Upper lobe of left lung (tissue), 6 donors: ENCODE measurements at regions not wholly inside any gene's neighbourhood (a gene's known extent, or its start where the extent isn't known, plus 50 kb on each side); places are given as distances from the start of the nearest gene placed in this dataset.
A peak's percentile ranks its signal among the peaks of the same experiment; 100 is the strongest.

Source experiments
- ATAC-seq, 2 donors: fragments of 200-7000 bp; cut with Tn5 transposase; one replicate each; pipeline ENCODE4 v1.9.1; 2022; ENCODE audit warnings: mild to moderate bottlenecking in 2 of 2, moderate library complexity in 2 of 2; ENCODE audit not compliant: low FRiP score in 2 of 2
- DNase-seq, 2 donors: peaks; one replicate each; pipeline ENCODE4 v3.0.0-alpha.2; 2019 to 2020
- H3K27ac ChIP-seq, 4 donors: fragments of 200-600 bp; sonication (generic); one replicate each; pipeline ENCODE4 v1.5.1; 2016 to 2019
- H3K27me3 ChIP-seq, 4 donors: fragments of 200-600 bp; sonication (generic); one replicate each; pipeline ENCODE4 v1.5.1; 2017 to 2019
- H3K36me3 ChIP-seq, 4 donors: fragments of 200-600 bp; sonication (generic); one replicate each; pipeline ENCODE4 v1.5.1; 2016 to 2019
- H3K4me1 ChIP-seq, 4 donors: fragments of 200-600 bp; sonication (generic); one replicate each; pipeline ENCODE4 v1.5.1; 2018 to 2019
- H3K4me3 ChIP-seq, 4 donors: fragments of 200-600 bp; sonication (generic); one replicate each; pipeline ENCODE4 v1.5.1; 2017 to 2019; ENCODE audit warnings: mild to moderate bottlenecking in 2 of 4, moderate library complexity in 1 of 4
- H3K9me3 ChIP-seq, 4 donors: fragments of 200-600 bp; sonication (generic); one replicate each; pipeline ENCODE4 v1.5.1; 2018 to 2019
- EP300 ChIP-seq, 4 donors: sonication (generic); formaldehyde crosslinking; IDR thresholded peaks; one replicate each; pipeline ENCODE4 v1.5.1; 2017; ENCODE audit warnings: antibody characterized with exemption in 4 of 4, control low read depth in 2 of 4
- POLR2A ChIP-seq, 4 donors: fragments of 450-650 bp; IDR thresholded peaks; one replicate each; pipeline ENCODE4 v1.5.1; 2016 to 2017; ENCODE audit warnings: antibody characterized with exemption in 4 of 4, mild to moderate bottlenecking in 2 of 4
- POLR2AphosphoS5 ChIP-seq, 2 donors: sonication (generic); formaldehyde crosslinking; IDR thresholded peaks; one replicate each; pipeline ENCODE4 v1.5.1; 2017; ENCODE audit warnings: antibody characterized with exemption in 2 of 2
- WGBS, 2 donors: methylation state at CpG; one replicate each; pipeline ENCODE4 v1.1.5; 2017 to 2018; 5-methylcytosine and 5-hydroxymethylcytosine counted together
- TF ChIP-seq, protein P1 (sequence below), 6 experiments: fragments of 450-650 bp in 4 of 6; fragments of 200-600 bp in 2 of 6; sonication (generic) in 2 of 6; IDR thresholded peaks; one replicate each; pipeline ENCODE4 v1.5.1; 2016 to 2019; ENCODE audit warnings: antibody characterized with exemption in 6 of 6
- donor health status: DM: no; HTN: no; CAD: no; lungs with moderate emphysema.
- donor health status: DM: no; HTN: yes; CAD: no; lungs with severe emphysema.

GRCh38 chr13:99085139-99085807, 107.4 kb upstream of the DOCK9 start:
- 20 to 25% methylated on average over 26 to 27 of the region's 27 CpGs for WGBS, 2 donors
- H3K27ac ChIP-seq, result peak overlapping the region; percentile 76 to 96 (median 90)
- peaks cover 0 to 4% (median 2%) of the 10 kb centered on the region in 4 donors for H3K27me3 ChIP-seq

GRCh38 chr13:99085808-99086266, 108.0 kb upstream of the DOCK9 start:
- peak overlapping the region; percentile 76 to 96 (median 90) for H3K27ac ChIP-seq
- H3K9me3 ChIP-seq, result no peaks in the 10 kb centered on the region

More at GRCh38 chr13:99085139-99085807, 107.4 kb upstream of the DOCK9 start:
- Histone ChIP-seq H3K9me3 (no peaks in the 10 kb centered on the region), H3K4me1 (peaks cover 10 to 39% (median 29%) of the 10 kb centered on the region in 4 donors), H3K36me3 (no peaks in the 10 kb centered on the region), H3K4me3 (peak overlapping the region; percentile 71 to 91 (median 82))
- no peak for ATAC-seq
- TF ChIP-seq EP300 (IDR thresholded peaks at IDR 0.05), result no peak
- TF ChIP-seq POLR2A (IDR thresholded peaks at IDR 0.05), result no peak
- no peak for TF ChIP-seq POLR2AphosphoS5 (IDR thresholded peaks at IDR 0.05)
- TF ChIP-seq, protein P1, sequence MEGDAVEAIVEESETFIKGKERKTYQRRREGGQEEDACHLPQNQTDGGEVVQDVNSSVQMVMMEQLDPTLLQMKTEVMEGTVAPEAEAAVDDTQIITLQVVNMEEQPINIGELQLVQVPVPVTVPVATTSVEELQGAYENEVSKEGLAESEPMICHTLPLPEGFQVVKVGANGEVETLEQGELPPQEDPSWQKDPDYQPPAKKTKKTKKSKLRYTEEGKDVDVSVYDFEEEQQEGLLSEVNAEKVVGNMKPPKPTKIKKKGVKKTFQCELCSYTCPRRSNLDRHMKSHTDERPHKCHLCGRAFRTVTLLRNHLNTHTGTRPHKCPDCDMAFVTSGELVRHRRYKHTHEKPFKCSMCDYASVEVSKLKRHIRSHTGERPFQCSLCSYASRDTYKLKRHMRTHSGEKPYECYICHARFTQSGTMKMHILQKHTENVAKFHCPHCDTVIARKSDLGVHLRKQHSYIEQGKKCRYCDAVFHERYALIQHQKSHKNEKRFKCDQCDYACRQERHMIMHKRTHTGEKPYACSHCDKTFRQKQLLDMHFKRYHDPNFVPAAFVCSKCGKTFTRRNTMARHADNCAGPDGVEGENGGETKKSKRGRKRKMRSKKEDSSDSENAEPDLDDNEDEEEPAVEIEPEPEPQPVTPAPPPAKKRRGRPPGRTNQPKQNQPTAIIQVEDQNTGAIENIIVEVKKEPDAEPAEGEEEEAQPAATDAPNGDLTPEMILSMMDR (IDR thresholded peaks at IDR 0.05), result no peak
- DNase-seq, result no peak

GRCh38 chr13:99086267-99087097, 108.6 kb upstream of the DOCK9 start:
- peak overlapping the region; percentile 91 to 98 (median 96) for H3K27ac ChIP-seq
- peaks cover 10 to 39% (median 29%) of the 10 kb centered on the region in 4 donors for H3K4me1 ChIP-seq
- H3K27me3 ChIP-seq, result peaks cover 0 to 4% (median 2%) of the 10 kb centered on the region in 4 donors
- WGBS, 2 donors, result 0% methylated on average over 43 of the region's 130 CpGs; no CpG with 5 or more reads in 1 of the 2 donors
- TF ChIP-seq POLR2A (IDR thresholded peaks at IDR 0.05) (peak in 2 of 4 donors; percentile 68 to 79), EP300 (IDR thresholded peaks at IDR 0.05) (no peak), POLR2AphosphoS5 (IDR thresholded peaks at IDR 0.05) (peak in 1 of 2 donors; percentile 40)
- TF ChIP-seq, protein P1 (IDR thresholded peaks at IDR 0.05), result peak in 3 of 6 experiments; percentile 12 to 45 (median 14)
- H3K9me3 ChIP-seq, result no peaks in the 10 kb centered on the region
- DNase-seq (peak; percentile 61 to 93), ATAC-seq (peak; percentile 41 to 66)
- H3K4me3 ChIP-seq, result peak overlapping the region; percentile 71 to 91 (median 82)
- H3K36me3 ChIP-seq, result no peaks in the 10 kb centered on the region

More at GRCh38 chr13:99085808-99086266, 108.0 kb upstream of the DOCK9 start:
- ATAC-seq (no peak), DNase-seq (peak in 1 of 2 donors; percentile 25)
- TF ChIP-seq POLR2AphosphoS5 (IDR thresholded peaks at IDR 0.05) (no peak), POLR2A (IDR thresholded peaks at IDR 0.05) (no peak), EP300 (IDR thresholded peaks at IDR 0.05) (no peak)
- TF ChIP-seq, protein P1 (IDR thresholded peaks at IDR 0.05), result no peak
- 4 to 8% methylated on average over 14 to 19 of the region's 32 CpGs for WGBS, 2 donors
- no peaks in the 10 kb centered on the region for H3K36me3 ChIP-seq
- H3K27me3 ChIP-seq, result peaks cover 0 to 4% (median 2%) of the 10 kb centered on the region in 4 donors
- H3K4me1 ChIP-seq, result peaks cover 10 to 39% (median 29%) of the 10 kb centered on the region in 4 donors
- H3K4me3 ChIP-seq, result peak overlapping the region; percentile 71 to 91 (median 82)

GRCh38 chr13:99087098-99087953, 109.5 kb upstream of the DOCK9 start:
- peak overlapping the region; percentile 71 to 89 (median 80) for H3K4me3 ChIP-seq
- ATAC-seq (peak; percentile 96 to 97), DNase-seq (peak; percentile 94 to 97)
- WGBS, 2 donors, result 2% methylated on average over 50 of the region's 92 CpGs; no CpG with 5 or more reads in 1 of the 2 donors
- H3K9me3 ChIP-seq, result no peaks in the 10 kb centered on the region
- peak overlapping the region; percentile 91 to 98 (median 96) for H3K27ac ChIP-seq
- no peaks in the 10 kb centered on the region for H3K36me3 ChIP-seq
- peaks cover 0 to 4% (median 2%) of the 10 kb centered on the region in 4 donors for H3K27me3 ChIP-seq
- TF ChIP-seq, protein P1 (IDR thresholded peaks at IDR 0.05), result peak in 5 of 6 experiments; percentile 19 to 69 (median 49)
- TF ChIP-seq POLR2AphosphoS5 (IDR thresholded peaks at IDR 0.05), result peak; percentile 59 to 93
- TF ChIP-seq POLR2A (IDR thresholded peaks at IDR 0.05), result peak in 3 of 4 donors; percentile 84 to 89 (median 86)
- no peak for TF ChIP-seq EP300 (IDR thresholded peaks at IDR 0.05)
- peaks cover 10 to 39% (median 29%) of the 10 kb centered on the region in 4 donors for H3K4me1 ChIP-seq
